Neural cell (in vitro differentiated cells): ENCODE measurements at regions not wholly inside any gene's neighbourhood (a gene's known extent, or its start where the extent isn't known, plus 50 kb on each side); places are given as distances from the start of the nearest gene placed in this dataset.

Experiments
- H2AFZ ChIP-seq: fragments of 200-600, 300-800 bp; sonication (generic), shearing (Covaris generic); 2 replicates; pipeline ENCODE4 v1.6.0; 2014; ENCODE audit warnings: low read depth, mild to moderate bottlenecking, antibody characterized with exemption, low read length, moderate library complexity
- H3F3A ChIP-seq: fragments of 200-600 bp; shearing (Covaris generic); 2 replicates; pipeline ENCODE4 v1.6.1; 2016; ENCODE audit warnings: mild to moderate bottlenecking, moderate library complexity, mixed read lengths, antibody characterized with exemption, low read length; ENCODE audit not compliant: insufficient read depth, poor library complexity, severe bottlenecking
- H3K27ac ChIP-seq: fragments of 200-600, 300-800 bp; sonication (generic), shearing (Covaris generic); 2 replicates; pipeline ENCODE4 v1.5.1; 2014; ENCODE audit warnings: mild to moderate bottlenecking, low read length, moderate library complexity
- H3K27me3 ChIP-seq: fragments of 300-800, 200-600 bp; sonication (generic), shearing (Covaris generic); 2 replicates; pipeline ENCODE4 v1.6.0; 2014; ENCODE audit warnings: mild to moderate bottlenecking, low read depth, low read length, moderate library complexity; ENCODE audit not compliant: insufficient read depth
- H3K36me3 ChIP-seq: fragments of 300-800, 200-600 bp; sonication (generic), shearing (Covaris generic); 2 replicates; pipeline ENCODE4 v1.5.1; 2014; ENCODE audit warnings: mild to moderate bottlenecking, antibody characterized with exemption, low read length, moderate library complexity; ENCODE audit not compliant: insufficient read depth
- H3K4me2 ChIP-seq: fragments of 300-800, 200-600 bp; sonication (generic), shearing (Covaris generic); 2 replicates; pipeline ENCODE4 v1.6.0; 2014; ENCODE audit warnings: mild to moderate bottlenecking, low read length
- H3K4me3 ChIP-seq: fragments of 300-800, 200-600 bp; sonication (generic), shearing (Covaris generic); 2 replicates; pipeline ENCODE4 v1.5.1; 2014; ENCODE audit warnings: mild to moderate bottlenecking, low read length, moderate library complexity
- H3K79me2 ChIP-seq: fragments of 200-600 bp; shearing (Covaris generic); replicated peaks from 2 replicates; pipeline ENCODE4 v1.6.0; 2014; ENCODE audit warnings: mild to moderate bottlenecking, low read length, moderate library complexity; ENCODE audit not compliant: insufficient read depth
- H3K9ac ChIP-seq: fragments of 300-800, 200-600 bp; sonication (generic), shearing (Covaris generic); 2 replicates; pipeline ENCODE4 v1.6.1; 2016; ENCODE audit warnings: mild to moderate bottlenecking, low read length, mixed read lengths
- H3K9me2 ChIP-seq: fragments of 200-600 bp; shearing (Covaris generic); 2 replicates; pipeline ENCODE4 v1.6.1; 2016; ENCODE audit warnings: mild to moderate bottlenecking, low read length, mixed read lengths; ENCODE audit not compliant: insufficient read depth
- H3K9me3 ChIP-seq: fragments of 200-600, 300-800 bp; sonication (generic), shearing (Covaris generic); 2 replicates; pipeline ENCODE4 v1.6.1; 2016; ENCODE audit warnings: mild to moderate bottlenecking, mixed run types, low read length, moderate library complexity, mixed read lengths
- H4K20me1 ChIP-seq: fragments of 200-600 bp; shearing (Covaris generic); 2 replicates; pipeline ENCODE4 v1.6.1; 2016; ENCODE audit warnings: mild to moderate bottlenecking, mixed run types; ENCODE audit not compliant: insufficient read depth
- CTCF ChIP-seq: fragments of 450-650 bp; IDR thresholded peaks from 2 replicates; pipeline ENCODE4 v1.5.1; 2014; ENCODE audit warnings: antibody characterized with exemption, mild to moderate bottlenecking, moderate library complexity; ENCODE audit not compliant: poor library complexity, severe bottlenecking
- EP300 ChIP-seq: fragments of 450-650 bp; conservative IDR thresholded peaks from 2 replicates; pipeline ENCODE4 v1.6.1; 2014; ENCODE audit warnings: antibody characterized with exemption, mild to moderate bottlenecking, moderate library complexity; ENCODE audit not compliant: poor library complexity, severe bottlenecking
- EZH2 ChIP-seq: fragments of 200-600, 300-800 bp; shearing (Covaris generic), sonication (generic); IDR thresholded peaks from 2 replicates; pipeline ENCODE4 v1.6.1; 2014; ENCODE audit warnings: antibody characterized with exemption, low read length, borderline replicate concordance, mild to moderate bottlenecking; ENCODE audit not compliant: insufficient read depth, poor library complexity, severe bottlenecking
- MXI1 ChIP-seq: fragments of 450-650 bp; conservative IDR thresholded peaks from 2 replicates; pipeline ENCODE4 v1.6.1; 2014; ENCODE audit warnings: antibody characterized with exemption, mild to moderate bottlenecking; ENCODE audit not compliant: poor library complexity, severe bottlenecking
- POLR2AphosphoS5 ChIP-seq: IDR thresholded peaks from 2 replicates; pipeline ENCODE4 v1.6.1; 2012
- RAD21 ChIP-seq: fragments of 450-650 bp; conservative IDR thresholded peaks from 2 replicates; pipeline ENCODE4 v1.6.1; 2014; ENCODE audit warnings: antibody characterized with exemption, mild to moderate bottlenecking, moderate library complexity
- SMC3 ChIP-seq: fragments of 450-650 bp; conservative IDR thresholded peaks from 2 replicates; pipeline ENCODE4 v1.6.1; 2014; ENCODE audit warnings: antibody characterized with exemption, mild to moderate bottlenecking, moderate library complexity; ENCODE audit not compliant: poor library complexity
- TAF1 ChIP-seq: IDR thresholded peaks from 2 replicates; pipeline ENCODE4 v1.6.1; 2012; ENCODE audit warnings: low read depth
- TF ChIP-seq, protein P1 (sequence below): IDR thresholded peaks from 2 replicates; pipeline ENCODE4 v1.6.1; 2012; ENCODE audit warnings: borderline replicate concordance

GRCh38 chr10:29114141-29114540, 174.7 kb upstream of the LYZL1 start:
- Histone ChIP-seq H3K4me3 (no peak overlapping the region), H3F3A (no peaks in the 10 kb centered on the region), H3K9ac (no peak overlapping the region), H3K9me3 (peaks cover 6% of the 10 kb centered on the region), H3K36me3 (no peaks in the 10 kb centered on the region), H3K9me2 (no peaks in the 10 kb centered on the region), H4K20me1 (no peaks in the 10 kb centered on the region), H3K4me2 (no peak overlapping the region), H3K27ac (no peak overlapping the region), H3K27me3 (no peaks in the 10 kb centered on the region), H2AFZ (no peak overlapping the region), H3K79me2 (no peaks in the 10 kb centered on the region)
- TF ChIP-seq, protein P1, sequence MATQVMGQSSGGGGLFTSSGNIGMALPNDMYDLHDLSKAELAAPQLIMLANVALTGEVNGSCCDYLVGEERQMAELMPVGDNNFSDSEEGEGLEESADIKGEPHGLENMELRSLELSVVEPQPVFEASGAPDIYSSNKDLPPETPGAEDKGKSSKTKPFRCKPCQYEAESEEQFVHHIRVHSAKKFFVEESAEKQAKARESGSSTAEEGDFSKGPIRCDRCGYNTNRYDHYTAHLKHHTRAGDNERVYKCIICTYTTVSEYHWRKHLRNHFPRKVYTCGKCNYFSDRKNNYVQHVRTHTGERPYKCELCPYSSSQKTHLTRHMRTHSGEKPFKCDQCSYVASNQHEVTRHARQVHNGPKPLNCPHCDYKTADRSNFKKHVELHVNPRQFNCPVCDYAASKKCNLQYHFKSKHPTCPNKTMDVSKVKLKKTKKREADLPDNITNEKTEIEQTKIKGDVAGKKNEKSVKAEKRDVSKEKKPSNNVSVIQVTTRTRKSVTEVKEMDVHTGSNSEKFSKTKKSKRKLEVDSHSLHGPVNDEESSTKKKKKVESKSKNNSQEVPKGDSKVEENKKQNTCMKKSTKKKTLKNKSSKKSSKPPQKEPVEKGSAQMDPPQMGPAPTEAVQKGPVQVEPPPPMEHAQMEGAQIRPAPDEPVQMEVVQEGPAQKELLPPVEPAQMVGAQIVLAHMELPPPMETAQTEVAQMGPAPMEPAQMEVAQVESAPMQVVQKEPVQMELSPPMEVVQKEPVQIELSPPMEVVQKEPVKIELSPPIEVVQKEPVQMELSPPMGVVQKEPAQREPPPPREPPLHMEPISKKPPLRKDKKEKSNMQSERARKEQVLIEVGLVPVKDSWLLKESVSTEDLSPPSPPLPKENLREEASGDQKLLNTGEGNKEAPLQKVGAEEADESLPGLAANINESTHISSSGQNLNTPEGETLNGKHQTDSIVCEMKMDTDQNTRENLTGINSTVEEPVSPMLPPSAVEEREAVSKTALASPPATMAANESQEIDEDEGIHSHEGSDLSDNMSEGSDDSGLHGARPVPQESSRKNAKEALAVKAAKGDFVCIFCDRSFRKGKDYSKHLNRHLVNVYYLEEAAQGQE: no peak
- TF ChIP-seq EP300 (no peak), RAD21 (no peak), CTCF (no peak), SMC3 (no peak), TAF1 (no peak)

GRCh38 chr10:29117781-29118180, 171.1 kb upstream of the LYZL1 start:
- H3K4me3 ChIP-seq: no peak overlapping the region
- H3K27ac ChIP-seq: no peak overlapping the region
- no peaks in the 10 kb centered on the region for H3K27me3 ChIP-seq
- no peak overlapping the region for H3K4me2 ChIP-seq
- TF ChIP-seq MXI1 (no peak), TAF1 (no peak), RAD21 (no peak), EZH2 (no peak), CTCF (no peak), POLR2AphosphoS5 (no peak), SMC3 (no peak), EP300 (no peak)
- TF ChIP-seq, protein P1: no peak
- H3K79me2 ChIP-seq: no peaks in the 10 kb centered on the region
- H4K20me1 ChIP-seq: no peaks in the 10 kb centered on the region
- H3K9me2 ChIP-seq: no peaks in the 10 kb centered on the region
- H3K9me3 ChIP-seq: peaks cover 6% of the 10 kb centered on the region
- no peaks in the 10 kb centered on the region for H3K36me3 ChIP-seq
- H2AFZ ChIP-seq: no peak overlapping the region
- no peaks in the 10 kb centered on the region for H3F3A ChIP-seq
- no peak overlapping the region for H3K9ac ChIP-seq
